GM12874 (cell line): ENCODE measurements at regions not wholly inside any gene's neighbourhood (a gene's known extent, or its start where the extent isn't known, plus 50 kb on each side); places are given as distances from the start of the nearest gene placed in this dataset.

Experiments used
- TF ChIP-seq, protein P1 (sequence below): IDR thresholded peaks from 2 replicates; pipeline ENCODE4 v1.5.1; 2011; ENCODE audit warnings: low read depth, mild to moderate bottlenecking, control low read depth, low read length, moderate library complexity; ENCODE audit not compliant: insufficient read depth

GRCh38 chr3:104887069-104887468, 479.6 kb upstream of the ALCAM start:
- TF ChIP-seq, protein P1, sequence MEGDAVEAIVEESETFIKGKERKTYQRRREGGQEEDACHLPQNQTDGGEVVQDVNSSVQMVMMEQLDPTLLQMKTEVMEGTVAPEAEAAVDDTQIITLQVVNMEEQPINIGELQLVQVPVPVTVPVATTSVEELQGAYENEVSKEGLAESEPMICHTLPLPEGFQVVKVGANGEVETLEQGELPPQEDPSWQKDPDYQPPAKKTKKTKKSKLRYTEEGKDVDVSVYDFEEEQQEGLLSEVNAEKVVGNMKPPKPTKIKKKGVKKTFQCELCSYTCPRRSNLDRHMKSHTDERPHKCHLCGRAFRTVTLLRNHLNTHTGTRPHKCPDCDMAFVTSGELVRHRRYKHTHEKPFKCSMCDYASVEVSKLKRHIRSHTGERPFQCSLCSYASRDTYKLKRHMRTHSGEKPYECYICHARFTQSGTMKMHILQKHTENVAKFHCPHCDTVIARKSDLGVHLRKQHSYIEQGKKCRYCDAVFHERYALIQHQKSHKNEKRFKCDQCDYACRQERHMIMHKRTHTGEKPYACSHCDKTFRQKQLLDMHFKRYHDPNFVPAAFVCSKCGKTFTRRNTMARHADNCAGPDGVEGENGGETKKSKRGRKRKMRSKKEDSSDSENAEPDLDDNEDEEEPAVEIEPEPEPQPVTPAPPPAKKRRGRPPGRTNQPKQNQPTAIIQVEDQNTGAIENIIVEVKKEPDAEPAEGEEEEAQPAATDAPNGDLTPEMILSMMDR, result no peak

DNA sequence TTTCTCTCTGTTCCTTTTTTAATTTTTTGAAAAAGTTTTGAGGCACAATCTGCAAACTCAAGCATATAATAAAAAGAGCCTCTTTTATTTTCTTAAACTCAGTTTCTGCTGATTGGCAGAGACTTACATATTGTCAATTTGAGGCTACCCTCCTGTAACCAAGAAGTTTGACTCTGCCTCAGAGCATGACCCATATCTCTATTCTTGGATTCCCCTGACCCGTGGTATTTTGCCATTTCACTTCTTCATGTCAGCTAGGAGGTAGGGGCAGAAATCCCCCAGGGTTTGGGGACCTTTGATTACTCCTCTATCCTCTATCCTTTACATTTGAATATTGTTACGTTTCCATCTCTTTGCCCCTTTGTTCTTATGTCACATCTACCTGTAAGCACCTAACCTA, 479.1 kb upstream of the ALCAM start:
- TF ChIP-seq, protein P1, result no peak

DNA sequence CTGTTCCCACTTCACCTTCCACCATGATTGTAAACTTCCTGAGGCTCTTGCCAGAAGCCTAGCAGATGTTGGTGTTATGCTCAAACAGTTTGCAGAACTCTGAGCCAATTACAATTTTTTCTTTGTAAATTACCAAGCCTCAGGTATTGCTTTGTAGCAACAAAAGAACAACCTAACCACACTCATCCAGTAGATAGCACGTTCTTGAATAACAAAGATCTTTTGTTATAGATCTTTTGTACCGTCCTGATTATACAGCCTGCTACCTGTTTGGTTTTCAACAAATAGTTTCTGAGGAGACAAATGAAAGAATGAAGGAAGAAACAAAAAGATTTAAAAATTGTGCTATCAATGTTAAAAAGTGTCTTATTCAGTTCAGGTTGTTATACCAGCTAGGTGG, 474.7 kb upstream of the ALCAM start:
- TF ChIP-seq, protein P1, result no peak

DNA sequence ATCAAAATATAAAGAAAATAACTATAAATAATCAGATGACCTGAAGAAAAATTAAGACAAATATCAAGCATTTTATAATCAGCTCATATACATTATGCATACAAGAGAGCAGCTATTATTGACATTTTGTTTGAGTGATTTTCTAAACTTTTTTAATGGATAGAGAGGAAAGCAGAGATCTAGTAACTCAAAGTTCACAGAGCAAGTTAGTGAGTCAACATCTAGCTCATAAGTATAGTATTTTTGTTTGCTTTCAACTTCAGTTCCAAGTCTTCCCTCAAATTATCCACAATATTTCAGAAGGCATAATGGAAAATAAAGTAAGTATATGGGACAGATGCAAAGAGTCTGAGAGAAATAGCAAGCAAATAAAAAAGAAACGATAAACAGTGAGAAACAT, 470.1 kb upstream of the ALCAM start:
- TF ChIP-seq, protein P1, result no peak

GRCh38 chr3:104901396-104901795, 465.3 kb upstream of the ALCAM start:
- TF ChIP-seq, protein P1, result no peak

DNA sequence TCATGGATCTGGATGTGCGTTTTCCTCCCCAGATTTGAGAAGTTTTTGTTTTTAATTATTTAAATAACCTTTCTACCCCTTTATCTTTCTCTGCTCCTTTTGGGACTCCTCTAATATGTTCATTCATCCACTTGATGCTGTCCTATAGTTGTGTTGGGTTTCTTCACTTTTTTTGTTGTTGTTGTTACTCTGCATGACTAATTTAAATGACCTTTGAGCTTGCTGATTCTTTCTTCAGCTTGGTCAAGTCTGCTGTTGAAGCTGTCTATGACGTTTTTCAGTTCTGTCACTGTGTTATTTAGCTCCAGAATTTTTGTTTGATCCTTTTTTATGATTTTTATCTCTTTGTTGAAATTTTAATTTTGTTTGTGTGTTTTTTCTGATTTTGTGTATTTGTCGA, 463.6 kb upstream of the ALCAM start:
- TF ChIP-seq, protein P1, result no peak

- TF ChIP-seq, protein P1, result no peak
These were observed 460.6 kb upstream of the ALCAM start for GRCh38 chr3:104906001-104906639.

- TF ChIP-seq, protein P1, result no peak
These were observed 459.2 kb upstream of the ALCAM start for GRCh38 chr3:104907507-104907906.
